ENCODE measurements at regions not wholly inside any gene's neighbourhood (a gene's known extent, or its start where the extent isn't known, plus 50 kb on each side); places are given as distances from the start of the nearest gene placed in this dataset.

DNA sequence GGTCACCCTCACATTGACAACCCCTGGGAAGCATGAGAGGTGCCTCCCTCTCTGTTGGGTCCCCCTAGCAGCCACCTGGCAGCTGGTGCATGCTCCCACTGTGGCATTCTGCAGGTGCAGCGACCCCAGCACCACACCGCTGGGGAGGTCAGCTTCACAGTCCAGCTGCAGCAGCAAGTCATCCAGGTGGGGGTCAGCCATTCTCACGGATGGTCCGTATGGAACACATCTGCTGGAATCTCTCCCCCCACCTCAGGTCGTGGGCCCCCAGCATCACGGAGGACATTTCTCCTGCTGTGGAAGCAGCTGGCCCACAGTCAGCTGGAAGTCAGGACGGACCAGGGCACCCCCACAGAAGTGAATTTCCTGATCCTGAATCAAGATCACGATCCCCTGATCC is 201.3 kb downstream of the COG6 start:
- no peak for DNase-seq (ENCODE audit: low read depth in 2 of 2, low spot score in 1 of 2)

DNA sequence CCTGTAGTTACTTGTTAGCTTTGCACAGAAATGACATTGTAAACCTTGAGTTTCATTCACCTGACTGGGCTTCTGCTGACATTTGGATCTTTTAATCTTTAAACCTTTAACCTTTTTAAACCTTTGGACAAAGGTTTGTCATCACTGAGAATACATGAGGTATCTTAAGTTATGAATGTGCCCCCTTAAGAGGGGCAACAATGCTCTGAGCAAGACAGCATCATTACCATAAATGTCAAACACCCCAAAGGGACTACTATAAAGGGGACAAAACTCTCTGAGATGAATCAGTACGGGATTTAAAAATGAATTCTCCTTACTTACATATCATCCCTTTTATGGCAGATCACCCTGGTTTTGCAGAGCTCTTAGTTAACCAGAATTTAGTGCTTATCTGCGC is 203.3 kb downstream of the COG6 start:
- no peak for DNase-seq (ENCODE audit: low read depth in 2 of 2, low spot score in 1 of 2)

DNA sequence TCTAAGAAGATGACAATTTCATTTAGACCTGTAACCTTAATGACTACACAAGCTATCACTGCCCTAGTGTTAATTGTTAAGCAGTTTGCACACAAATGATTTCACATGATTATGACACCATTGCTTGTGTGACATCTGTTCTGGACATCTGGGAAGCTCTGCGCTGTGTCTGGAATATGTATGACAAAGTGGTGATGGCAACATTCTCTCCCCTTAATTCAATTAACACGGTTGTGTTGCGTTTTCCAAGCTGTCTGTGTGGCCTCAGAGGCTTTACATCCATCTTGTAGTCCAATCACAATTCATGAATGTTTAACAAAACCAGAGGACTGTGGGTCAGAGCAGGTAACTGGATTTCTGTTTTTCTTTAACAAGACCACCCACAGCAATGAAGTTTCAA is 204.4 kb downstream of the COG6 start:
- no peak for DNase-seq (ENCODE audit: low read depth in 2 of 2, low spot score in 1 of 2)

DNA sequence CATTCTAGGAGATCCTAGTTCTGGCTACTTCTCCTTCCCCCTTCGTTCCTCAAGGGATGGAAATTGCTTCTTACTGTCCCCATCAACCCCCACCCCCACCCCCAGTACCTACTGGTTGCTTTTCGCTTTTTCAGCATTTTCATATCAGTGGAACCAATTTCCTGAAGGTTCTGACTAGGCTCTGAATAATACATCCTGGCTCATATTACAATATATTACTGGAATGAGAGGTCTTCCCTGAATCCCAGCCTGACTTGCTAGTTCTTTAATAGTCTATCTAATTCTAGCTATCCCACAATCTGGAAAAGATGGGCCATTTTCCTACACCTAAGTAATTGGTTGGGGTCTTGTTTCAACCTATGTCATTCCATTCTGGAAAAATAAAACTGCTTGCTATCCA is 207.4 kb downstream of the COG6 start:
- DNase-seq (ENCODE audit: low read depth in 2 of 2, low spot score in 1 of 2) = no peak

DNA sequence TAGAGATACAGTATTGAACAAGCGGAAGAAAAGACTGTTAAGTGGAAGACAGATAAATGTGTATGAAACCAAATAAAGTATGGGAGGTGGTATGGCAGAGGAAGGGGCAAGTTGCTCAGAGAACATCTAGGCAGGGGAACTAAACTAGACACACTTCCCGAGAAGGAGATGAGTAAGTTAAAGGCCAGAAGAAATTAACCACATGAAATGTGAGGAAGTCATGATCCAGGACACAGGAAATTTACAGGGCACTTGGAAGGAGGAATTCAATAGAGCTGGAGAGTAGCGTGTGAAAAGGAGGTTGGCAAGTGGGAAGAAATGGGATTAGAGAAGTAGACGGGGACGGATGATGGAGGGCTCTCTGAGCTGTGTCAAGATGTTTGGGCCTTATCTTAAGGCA is 208.8 kb downstream of the COG6 start:
- DNase-seq (ENCODE audit: low read depth in 2 of 2, low spot score in 1 of 2) = no peak

DNA sequence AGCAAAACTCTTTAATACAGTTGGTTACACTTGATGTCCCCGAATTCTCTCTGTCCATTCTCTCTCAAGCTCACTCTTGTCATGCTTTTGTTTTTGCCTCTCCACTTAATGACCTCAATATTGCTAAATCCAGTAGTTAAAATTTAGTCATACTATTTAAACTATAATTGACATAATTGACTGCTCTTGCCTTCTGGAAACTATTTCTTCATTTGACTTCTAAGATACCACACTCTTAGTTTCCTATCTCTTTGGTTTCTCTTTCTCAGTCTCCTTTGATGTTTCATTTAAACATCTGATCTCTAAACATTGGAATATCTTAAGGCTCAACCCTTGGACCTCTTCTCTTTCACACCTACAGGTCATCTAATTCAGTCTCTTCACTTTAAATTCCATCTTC is 211.3 kb downstream of the COG6 start:
- DNase-seq (ENCODE audit: low read depth in 2 of 2, low spot score in 1 of 2) = no peak

DNA sequence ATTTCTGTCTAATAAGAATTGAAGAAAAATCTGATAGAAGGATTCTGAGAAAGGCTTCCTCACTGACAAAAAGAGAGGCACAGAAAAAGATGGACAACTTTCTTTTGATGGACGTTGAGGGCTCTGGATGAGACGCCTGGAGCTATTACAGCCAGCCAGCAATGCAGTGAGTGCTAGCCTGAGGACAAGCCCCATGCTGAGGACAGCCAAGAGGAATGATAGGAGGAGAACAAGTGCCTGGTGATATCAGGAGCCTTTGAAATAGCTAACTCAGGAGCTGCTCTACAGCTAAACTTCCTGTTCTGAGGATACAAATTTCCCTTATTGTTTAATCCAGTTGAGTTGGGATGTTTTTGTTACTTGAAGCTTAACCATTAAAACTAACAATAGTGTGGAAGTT is 212.3 kb downstream of the COG6 start:
- no peak for DNase-seq (ENCODE audit: low read depth in 2 of 2, low spot score in 1 of 2)

DNA sequence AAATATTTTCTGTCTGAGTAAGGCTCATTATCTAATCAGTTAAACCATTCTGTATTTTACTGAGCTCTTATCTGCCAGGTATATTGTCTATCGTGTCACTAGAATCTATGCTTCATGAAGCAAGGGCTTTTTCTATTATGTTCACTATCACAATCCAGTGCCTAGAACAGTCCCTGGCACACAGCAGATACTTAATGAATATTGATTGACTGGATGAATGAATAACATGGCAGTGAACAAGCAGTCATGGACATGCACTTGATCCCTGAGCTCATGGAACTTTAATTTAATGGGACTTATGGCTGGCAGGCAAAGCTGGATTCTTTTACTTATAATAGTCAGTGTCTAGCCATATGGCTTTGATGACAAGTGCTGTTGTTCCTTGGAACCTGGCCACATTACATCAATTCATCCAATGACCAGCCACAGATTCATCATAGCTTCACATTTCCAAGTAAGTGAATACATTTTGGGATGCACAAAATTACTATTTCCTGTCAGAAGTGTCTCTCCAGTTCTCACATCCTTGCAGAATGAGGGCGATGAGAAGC is 214.8 kb downstream of the COG6 start:
- DNase-seq (ENCODE audit: low read depth in 2 of 2, low spot score in 1 of 2) = no peak

DNA sequence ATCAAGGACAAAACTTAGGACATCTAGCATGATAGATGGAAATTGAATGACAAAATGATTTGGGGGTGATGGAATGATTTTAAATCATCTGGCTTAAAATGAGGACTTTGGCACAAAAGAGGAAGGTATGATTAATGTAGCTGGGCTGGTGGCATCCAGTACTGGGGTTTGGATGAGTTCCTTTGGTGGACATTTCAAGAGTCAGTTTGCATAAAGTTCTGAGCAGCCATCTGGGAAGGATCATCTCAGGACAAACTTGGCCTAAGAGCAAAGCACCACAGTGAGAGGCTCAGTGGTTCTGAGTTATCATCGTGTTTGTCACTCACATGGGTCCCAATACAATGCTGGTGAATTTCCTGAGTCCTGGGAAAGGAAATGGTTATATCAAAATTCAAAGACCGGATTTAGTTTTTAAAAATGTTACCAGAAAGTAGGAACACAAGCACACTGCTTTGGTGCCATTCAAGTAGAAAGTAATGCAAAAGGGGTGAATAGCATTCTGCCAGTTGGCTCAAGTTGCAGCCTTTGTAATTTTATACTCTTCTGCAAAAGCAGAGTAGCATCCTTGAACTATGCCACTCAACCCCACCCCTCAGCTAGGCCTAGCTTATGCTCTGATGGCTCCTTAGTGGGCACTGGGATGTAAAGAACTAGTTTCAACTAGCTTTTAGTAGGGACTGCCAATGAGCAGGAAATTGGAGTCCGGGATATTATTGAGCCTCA is 219.0 kb downstream of the COG6 start:
- DNase-seq (ENCODE audit: low read depth in 2 of 2, low spot score in 1 of 2) = no peak

DNA sequence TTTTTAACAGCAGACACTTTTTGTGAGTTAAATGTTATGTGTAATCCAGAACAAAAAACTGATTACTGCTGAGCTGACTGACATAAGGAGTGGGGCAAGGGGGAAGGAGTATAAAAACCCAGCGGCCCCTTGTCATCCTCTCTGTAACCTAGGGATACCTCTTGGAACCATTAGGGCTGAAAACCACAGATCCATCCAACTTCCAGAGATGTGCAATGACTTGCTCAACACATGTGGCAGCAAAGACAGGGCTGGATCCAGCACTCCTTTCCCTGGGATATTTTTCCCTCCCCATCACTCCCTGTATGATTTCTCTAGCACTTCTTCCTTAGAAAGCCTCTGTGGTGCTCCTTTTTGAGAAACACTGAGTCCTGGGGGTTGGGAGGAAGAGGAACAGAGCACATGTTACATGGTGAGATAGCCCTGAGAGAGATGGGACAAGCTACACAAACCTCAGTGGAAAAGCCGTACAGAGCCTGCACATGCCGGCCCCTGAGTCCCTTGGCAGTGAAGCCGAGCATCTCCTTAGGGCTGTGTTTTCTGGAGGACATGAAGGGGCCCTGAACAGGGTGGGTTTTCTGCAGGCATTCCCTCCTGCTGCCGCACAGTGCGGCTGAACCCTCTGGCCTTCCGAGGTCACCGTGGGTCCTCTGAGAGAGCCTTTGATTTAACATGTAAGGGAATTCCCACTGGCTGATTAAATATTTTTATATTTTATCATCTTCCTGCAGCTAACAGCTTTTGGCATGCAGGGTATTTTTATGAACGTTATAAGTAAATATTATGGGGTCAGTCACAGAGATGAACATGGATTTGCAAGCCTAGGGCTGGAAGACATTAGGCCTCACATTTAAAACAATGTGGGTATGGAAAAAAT is 219.9 kb downstream of the COG6 start:
- no peak for DNase-seq (ENCODE audit: low read depth in 2 of 2, low spot score in 1 of 2)

DNA sequence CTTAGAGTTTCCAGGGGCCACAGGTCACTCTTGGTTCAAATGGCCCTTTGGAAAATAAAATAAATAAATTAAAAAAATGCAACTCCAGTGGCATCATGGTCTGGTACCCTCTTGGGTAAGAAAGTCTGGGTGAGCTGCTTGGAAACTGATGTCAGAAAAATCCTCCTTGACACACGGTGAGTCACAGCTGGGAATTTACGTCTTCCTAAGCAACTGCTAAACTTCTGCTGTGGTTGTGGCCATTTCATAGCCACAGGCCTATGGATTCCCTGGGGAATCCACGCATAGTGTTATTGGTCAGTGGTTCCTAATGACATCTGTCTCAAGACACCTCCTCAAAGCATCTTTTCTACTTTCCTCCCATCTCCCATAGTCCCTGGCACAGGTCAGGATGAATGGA is 220.8 kb downstream of the COG6 start:
- DNase-seq (ENCODE audit: low read depth in 2 of 2, low spot score in 1 of 2) = no peak

DNA sequence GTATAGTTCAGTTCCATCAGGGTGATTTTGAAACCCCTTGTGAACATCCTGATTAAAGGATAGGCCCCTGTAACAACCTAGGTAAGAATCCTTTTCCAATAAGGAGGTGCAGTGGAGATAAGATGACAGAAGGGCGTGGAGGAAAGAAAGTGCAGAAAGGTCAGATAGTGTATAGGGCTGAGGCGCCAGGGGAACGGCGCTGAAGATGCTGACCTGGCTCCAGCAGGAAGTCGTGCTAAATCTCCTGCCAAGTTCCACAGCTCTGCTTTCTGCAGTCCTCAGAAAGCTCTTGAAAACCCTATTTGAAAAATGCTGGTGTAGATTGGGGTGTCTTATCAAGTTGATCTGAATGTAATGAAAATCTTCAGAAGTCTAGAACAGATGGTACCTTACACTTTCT is 221.7 kb downstream of the COG6 start:
- no peak for DNase-seq (ENCODE audit: low read depth in 2 of 2, low spot score in 1 of 2)

DNA sequence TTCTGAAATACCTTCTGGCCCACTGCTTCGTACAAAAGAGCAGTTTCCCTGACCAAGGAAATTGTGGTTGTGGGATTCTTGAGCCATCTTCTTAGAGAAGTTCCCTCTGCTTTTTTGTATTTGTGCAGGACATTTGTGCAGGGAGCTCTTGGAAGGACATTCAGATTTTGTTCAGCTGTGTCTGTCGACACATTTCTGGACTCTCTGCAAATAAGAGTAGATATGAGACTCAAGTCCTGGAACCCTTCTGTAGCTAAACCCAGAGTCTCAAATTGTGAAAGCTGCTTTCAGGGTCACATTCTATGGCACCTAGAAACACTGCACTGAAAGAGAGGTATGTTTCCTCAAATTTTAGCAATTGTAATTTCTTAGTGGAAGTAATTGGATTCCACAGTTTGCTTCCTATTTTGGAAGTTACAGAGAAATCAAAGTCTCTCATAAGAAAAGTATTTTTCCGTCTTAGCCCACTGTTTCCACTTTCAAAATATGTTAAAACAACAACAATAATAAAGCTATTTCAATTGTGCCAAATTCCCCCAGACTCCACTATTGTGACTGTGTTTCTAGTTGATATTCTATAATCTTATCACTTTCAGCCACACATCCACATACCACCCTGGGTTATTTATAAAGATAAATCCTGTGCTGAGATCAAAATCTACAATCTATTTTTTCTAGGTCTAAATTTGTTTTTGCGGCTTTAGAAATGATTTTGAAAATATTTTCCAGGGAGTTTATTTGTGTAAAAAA is 224.0 kb downstream of the COG6 start:
- no peak for DNase-seq (ENCODE audit: low read depth in 2 of 2, low spot score in 1 of 2)

DNA sequence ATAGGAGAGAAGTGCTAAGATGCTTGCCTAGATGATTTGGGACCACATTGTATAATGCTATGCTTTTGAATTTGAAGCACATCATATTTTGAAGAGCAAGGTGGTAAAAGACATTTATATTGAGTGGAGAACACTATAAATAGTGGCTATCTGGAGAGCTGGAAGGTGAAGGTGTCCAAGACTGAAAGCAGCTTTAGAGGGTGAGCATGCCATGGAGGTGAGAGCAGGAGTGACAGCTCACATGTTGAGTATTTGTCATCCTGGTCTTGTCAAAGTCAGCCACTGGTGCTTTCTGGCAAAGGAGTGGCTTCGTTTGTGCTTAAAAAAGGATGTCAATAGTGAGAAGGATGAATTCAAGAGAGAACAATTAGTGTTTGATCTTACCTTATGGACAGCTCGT is 225.9 kb downstream of the COG6 start:
- no peak for DNase-seq (ENCODE audit: low read depth in 2 of 2, low spot score in 1 of 2)

DNA sequence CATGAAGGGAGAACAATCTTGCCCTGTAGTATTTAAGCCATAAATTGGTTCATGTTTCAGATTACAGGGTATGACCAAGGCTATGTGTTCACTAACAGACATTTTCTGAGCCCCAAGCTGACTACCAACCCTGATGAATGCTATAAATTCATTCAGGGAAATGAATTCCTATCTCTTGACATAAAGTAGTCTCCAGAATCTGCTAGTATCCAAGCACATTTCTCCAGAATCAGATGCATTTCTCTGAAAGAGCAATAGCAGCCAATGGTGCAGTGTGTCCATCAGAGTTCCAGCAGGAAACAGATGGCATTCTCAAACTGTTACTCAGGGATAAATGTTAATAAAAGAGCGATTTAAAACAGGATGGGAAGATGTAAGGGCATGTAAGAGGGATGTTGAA is 226.4 kb downstream of the COG6 start:
- DNase-seq (ENCODE audit: low read depth in 2 of 2, low spot score in 1 of 2) = no peak

DNA sequence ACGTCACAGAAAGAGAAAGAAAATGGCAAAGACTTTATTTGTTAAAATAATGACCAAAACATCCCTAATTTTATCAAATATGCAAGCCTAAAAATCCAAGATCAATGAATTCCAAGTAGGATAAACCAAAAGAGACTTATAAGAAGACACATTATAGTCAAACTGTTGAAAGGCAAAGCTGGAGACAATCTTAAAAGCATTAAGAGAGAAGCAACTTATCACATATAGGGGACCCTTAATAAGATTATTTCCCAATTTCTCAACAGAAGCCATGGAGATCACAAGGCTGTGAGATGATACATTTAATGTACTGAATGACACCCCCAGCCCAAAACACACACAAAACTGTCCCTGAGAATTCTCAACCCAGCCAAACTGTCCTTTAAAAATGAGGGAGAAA is 228.7 kb downstream of the COG6 start:
- DNase-seq (ENCODE audit: low read depth in 2 of 2, low spot score in 1 of 2) = no peak

DNA sequence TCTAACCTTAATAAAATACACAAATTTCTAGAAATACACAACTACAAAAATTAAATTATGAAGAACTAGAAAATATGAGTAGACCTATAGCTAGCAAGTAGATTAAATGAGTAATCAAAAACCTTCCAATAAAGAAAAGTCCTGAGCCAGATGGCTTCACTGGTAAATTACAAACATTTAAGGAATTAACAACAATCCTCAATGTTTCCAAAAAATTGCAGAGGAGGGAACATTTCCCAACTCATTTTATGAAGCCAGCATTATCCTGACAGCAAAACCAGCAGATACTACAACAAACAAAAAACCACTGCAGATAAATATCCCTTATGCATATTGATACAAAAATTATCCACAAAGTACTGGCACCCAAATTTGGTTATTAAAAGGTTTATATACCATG is 230.9 kb downstream of the COG6 start:
- no peak for DNase-seq (ENCODE audit: low read depth in 2 of 2, low spot score in 1 of 2)

DNA sequence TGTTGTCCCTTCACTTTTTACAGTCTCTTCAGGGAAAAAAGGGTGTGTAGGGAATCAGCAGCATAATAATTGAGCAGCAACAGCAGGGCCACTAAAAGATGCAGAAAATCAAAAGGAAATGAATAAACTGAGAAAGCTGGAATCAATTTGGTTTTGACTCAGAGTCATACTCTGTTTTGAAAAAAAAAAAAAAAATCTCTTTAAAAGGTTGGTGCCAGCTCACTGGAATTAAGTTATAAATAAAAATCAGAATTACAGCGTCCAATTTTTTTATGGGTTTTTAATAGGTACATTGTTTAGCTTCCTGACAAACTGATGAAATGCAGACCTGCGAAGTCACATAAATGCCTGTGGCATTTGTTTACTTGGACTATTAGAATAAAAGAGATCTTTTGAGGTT is 231.9 kb downstream of the COG6 start:
- DNase-seq (ENCODE audit: low read depth in 2 of 2, low spot score in 1 of 2) = no peak

DNA sequence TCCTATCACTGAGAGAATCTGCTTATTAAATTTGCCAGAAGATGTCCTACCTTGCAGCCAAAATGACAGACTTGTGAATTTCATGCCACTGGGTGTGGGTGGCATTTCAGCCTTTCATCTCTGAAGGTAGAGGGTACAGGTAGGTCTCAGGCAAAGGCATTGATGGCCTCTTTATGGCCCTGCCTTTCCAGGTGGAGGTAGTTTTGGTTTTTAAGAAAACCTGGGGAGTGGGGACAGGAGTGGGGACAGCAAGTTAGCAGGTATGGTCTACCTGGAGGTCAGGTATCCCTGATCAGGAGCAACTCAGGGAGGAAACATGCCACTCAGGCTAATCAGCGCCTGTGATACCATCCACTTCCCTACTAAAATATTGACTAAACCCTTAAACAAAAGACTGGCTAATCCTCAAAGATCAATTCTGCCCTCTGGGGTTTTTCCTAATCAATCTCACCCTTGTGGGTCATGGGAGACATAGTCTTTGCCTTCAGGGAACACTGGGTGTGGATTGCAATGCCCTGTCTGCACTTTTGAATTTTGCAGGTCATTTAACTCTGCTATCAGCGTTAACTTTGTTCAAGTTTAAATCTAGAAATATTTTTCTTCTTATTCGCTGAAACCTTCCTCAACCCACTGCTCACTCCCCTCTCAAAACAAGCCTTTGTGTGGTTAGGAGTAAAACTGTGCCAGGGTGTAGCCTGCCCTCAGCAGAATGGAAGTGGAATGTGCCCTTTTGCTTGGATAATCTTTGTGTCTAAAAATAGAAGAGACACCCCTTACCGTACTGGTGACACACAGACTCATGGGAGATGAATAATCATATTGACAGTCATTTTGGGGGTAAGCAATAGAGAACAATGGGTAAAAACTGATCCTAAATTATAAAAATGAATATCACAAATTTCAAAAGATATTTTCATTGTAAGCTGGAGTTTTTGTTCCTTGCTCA is 233.7 kb downstream of the COG6 start:
- no peak for DNase-seq (ENCODE audit: low read depth in 2 of 2, low spot score in 1 of 2)

DNA sequence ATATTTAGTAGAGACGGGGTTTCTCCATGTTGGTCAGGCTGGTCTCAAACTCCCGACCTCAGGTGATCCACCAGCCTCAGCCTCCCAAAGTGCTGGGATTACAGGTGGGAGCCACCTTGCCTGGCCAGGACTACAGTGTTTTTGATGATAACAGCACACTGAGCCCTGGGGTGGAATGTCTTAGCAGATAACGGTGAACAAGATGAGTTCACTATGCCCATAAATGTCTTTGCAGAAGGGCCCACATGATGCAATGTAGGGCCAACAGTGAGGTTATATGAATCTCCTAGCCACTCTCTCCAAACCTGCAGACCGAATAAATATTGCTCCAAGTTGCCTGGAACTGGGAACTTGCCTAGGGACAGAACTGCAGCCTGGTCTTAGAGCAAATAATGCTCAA is 235.1 kb downstream of the COG6 start:
- DNase-seq (ENCODE audit: low read depth in 2 of 2, low spot score in 1 of 2) = no peak

All from stimulated activated CD8-positive, alpha-beta memory T cell treated with anti-CD3 and anti-CD28 coated beads, Interleukin-4, amount 100 ng/mL, for 1 hour (primary cell).